GM12878 (cell line): ENCODE measurements at regions not wholly inside any gene's neighbourhood (a gene's known extent, or its start where the extent isn't known, plus 50 kb on each side); places are given as distances from the start of the nearest gene placed in this dataset.

ENCODE experiments used
- CHD1 ChIP-seq: IDR thresholded peaks from 2 replicates; pipeline ENCODE4 v1.6.1; 2012; ENCODE audit warnings: low read depth, low read length, improper control_type of control experiment
- CTCF ChIP-seq, 3 experiments: IDR thresholded peaks in 2 of 3; conservative IDR thresholded peaks in 1 of 3; 2 replicates each; pipeline ENCODE4 v1.5.1; 2011; ENCODE audit warnings: low read depth in 3 of 3, low read length in 3 of 3, mild to moderate bottlenecking in 3 of 3, control low read depth in 2 of 3, moderate library complexity in 2 of 3, inconsistent platforms in 1 of 3, mixed read lengths in 1 of 3; ENCODE audit not compliant: control insufficient read depth in 2 of 3, insufficient read depth in 1 of 3; ENCODE audit errors: extremely low read depth in 1 of 3
- E2F8 ChIP-seq: fragments of 450-650 bp; IDR thresholded peaks from 2 replicates; pipeline ENCODE4 v1.6.1; 2018; ENCODE audit warnings: mild to moderate bottlenecking, low read depth, moderate library complexity; ENCODE audit not compliant: partially characterized antibody
- JUNB ChIP-seq: IDR thresholded peaks from 2 replicates; pipeline ENCODE4 v1.6.1; 2016; ENCODE audit warnings: antibody characterized with exemption, mild to moderate bottlenecking
- MTA3 ChIP-seq: IDR thresholded peaks from 2 replicates; pipeline ENCODE4 v1.6.1; 2012; ENCODE audit warnings: low read length, inconsistent platforms, borderline replicate concordance
- YY1 ChIP-seq: IDR thresholded peaks from 2 replicates; pipeline ENCODE4 v1.6.1; 2011; ENCODE audit warnings: low read depth, mild to moderate bottlenecking, low read length
- ZBTB33 ChIP-seq: fragments of 450-650 bp; IDR thresholded peaks from 2 replicates; pipeline ENCODE4 v1.6.1; 2017; ENCODE audit warnings: mild to moderate bottlenecking
- ZBTB4 ChIP-seq: fragments of 450-650 bp; formaldehyde crosslinking; IDR thresholded peaks from 2 replicates; pipeline ENCODE4 v1.4.0; 2022; ENCODE audit warnings: mild to moderate bottlenecking, moderate library complexity
- TF ChIP-seq, protein P1 (sequence below): fragments of 150-350 bp; IDR thresholded peaks from 2 replicates; pipeline ENCODE4 v1.6.1; 2016; ENCODE audit warnings: low read depth, low read length

DNA sequence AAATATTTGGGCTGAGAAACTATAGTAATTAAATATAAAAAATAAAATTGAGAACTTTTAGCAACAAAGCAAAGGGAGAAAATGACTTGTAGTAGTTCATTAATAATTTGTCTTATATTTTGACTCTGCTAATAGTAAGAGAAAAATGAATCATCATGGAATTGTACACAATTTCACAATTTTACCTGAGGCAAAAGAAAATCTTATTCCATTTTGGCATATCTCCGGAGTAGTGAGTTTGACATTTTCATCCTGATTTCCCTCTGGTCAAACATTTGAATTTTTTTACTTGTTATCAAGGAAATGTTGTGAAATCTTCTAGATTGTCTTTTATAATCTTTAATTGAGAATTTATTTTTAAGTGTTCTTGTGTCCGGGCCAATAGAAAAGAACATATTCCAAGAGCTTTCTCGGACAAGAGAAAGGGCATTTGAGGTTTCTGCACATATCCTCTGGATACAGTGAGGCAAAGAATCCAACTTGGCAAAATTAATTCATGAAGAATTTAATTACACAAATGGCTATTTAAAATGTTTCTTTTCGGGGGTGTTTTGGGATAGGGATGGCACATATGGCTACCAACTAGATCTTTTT, 89.3 kb upstream of the IGSF10 start:
- no peak for TF ChIP-seq E2F8
- TF ChIP-seq YY1: no peak
- no peak for TF ChIP-seq ZBTB4 (CRISPR knock-in tag)
- TF ChIP-seq ZBTB33: no peak
- TF ChIP-seq, protein P1, sequence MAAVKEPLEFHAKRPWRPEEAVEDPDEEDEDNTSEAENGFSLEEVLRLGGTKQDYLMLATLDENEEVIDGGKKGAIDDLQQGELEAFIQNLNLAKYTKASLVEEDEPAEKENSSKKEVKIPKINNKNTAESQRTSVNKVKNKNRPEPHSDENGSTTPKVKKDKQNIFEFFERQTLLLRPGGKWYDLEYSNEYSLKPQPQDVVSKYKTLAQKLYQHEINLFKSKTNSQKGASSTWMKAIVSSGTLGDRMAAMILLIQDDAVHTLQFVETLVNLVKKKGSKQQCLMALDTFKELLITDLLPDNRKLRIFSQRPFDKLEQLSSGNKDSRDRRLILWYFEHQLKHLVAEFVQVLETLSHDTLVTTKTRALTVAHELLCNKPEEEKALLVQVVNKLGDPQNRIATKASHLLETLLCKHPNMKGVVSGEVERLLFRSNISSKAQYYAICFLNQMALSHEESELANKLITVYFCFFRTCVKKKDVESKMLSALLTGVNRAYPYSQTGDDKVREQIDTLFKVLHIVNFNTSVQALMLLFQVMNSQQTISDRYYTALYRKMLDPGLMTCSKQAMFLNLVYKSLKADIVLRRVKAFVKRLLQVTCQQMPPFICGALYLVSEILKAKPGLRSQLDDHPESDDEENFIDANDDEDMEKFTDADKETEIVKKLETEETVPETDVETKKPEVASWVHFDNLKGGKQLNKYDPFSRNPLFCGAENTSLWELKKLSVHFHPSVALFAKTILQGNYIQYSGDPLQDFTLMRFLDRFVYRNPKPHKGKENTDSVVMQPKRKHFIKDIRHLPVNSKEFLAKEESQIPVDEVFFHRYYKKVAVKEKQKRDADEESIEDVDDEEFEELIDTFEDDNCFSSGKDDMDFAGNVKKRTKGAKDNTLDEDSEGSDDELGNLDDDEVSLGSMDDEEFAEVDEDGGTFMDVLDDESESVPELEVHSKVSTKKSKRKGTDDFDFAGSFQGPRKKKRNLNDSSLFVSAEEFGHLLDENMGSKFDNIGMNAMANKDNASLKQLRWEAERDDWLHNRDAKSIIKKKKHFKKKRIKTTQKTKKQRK: no peak
- no peak for TF ChIP-seq JUNB
- no peak for TF ChIP-seq MTA3
- TF ChIP-seq CHD1: no peak
- no peak for TF ChIP-seq CTCF (IDR thresholded peaks at IDR 0.05 in 2 of 3, conservative IDR thresholded peaks at IDR 0.05 in 1 of 3; ENCODE audit: control insufficient read depth in 2 of 3, extremely low read depth in 1 of 3, insufficient read depth in 1 of 3, low read depth in 3 of 3, low read length in 3 of 3)
